Activated CD4-positive, alpha-beta T cell treated with anti-CD3 and anti-CD28 coated beads, Interleukin-2, amount 10 ng/mL, durations not matched to agents 24 days and 14 days (primary cell): ENCODE measurements at regions not wholly inside any gene's neighbourhood (a gene's known extent, or its start where the extent isn't known, plus 50 kb on each side); places are given as distances from the start of the nearest gene placed in this dataset.

Experiments
- DNase-seq: peaks from one replicate; pipeline ENCODE4 v3.0.0; 2022
- H3K27ac Mint-ChIP-seq: one replicate; pipeline ENCODE4 v1.8.0; 2022; ENCODE audit warnings: mild to moderate bottlenecking, mixed read lengths
- H3K27me3 Mint-ChIP-seq: one replicate; pipeline ENCODE4 v1.8.0; 2022; ENCODE audit warnings: mixed read lengths
- H3K36me3 Mint-ChIP-seq: one replicate; pipeline ENCODE4 v1.8.0; 2022; ENCODE audit warnings: low read depth, mild to moderate bottlenecking, mixed read lengths
- H3K4me1 Mint-ChIP-seq: one replicate; pipeline ENCODE4 v1.8.0; 2021; ENCODE audit warnings: mixed read lengths
- H3K4me3 Mint-ChIP-seq: one replicate; pipeline ENCODE4 v1.8.0; 2022; ENCODE audit warnings: mild to moderate bottlenecking, moderate library complexity, mixed read lengths
- H3K9me3 Mint-ChIP-seq: one replicate; pipeline ENCODE4 v1.8.0; 2021; ENCODE audit warnings: mixed read lengths
- intact Hi-C: fragments of 100-400 bp; cut with micrococcal nuclease; formaldehyde crosslinking; loops from one replicate; pipeline ENCODE4 v1.15.1; 2023

- intact Hi-C loops: no loop called here
- H3K27ac Mint-ChIP-seq: no peak overlapping the region
- H3K9me3 Mint-ChIP-seq: no peaks in the 10 kb centered on the region
- H3K4me3 Mint-ChIP-seq: no peak overlapping the region
- no peaks in the 10 kb centered on the region for H3K4me1 Mint-ChIP-seq
- DNase-seq: no peak
- H3K36me3 Mint-ChIP-seq: no peaks in the 10 kb centered on the region
- no peaks in the 10 kb centered on the region for H3K27me3 Mint-ChIP-seq
Measured at GRCh38 chr4:137083571-137084135, 448.6 kb downstream of the PCDH18 start.

- Mint-ChIP-seq H3K9me3 (no peaks in the 10 kb centered on the region), H3K4me3 (no peak overlapping the region), H3K4me1 (no peaks in the 10 kb centered on the region), H3K27ac (no peak overlapping the region), H3K36me3 (no peaks in the 10 kb centered on the region), H3K27me3 (no peaks in the 10 kb centered on the region)
- DNase-seq: no peak
- intact Hi-C loops: no loop called here
Measured at GRCh38 chr4:137082061-137082460, 450.2 kb downstream of the PCDH18 start.

- Mint-ChIP-seq H3K4me1 (no peaks in the 10 kb centered on the region), H3K27me3 (no peaks in the 10 kb centered on the region), H3K27ac (no peak overlapping the region), H3K36me3 (no peaks in the 10 kb centered on the region), H3K4me3 (no peak overlapping the region), H3K9me3 (no peaks in the 10 kb centered on the region)
- intact Hi-C loops: no loop called here
- no peak for DNase-seq
Measured at GRCh38 chr4:137076908-137077307, 455.4 kb downstream of the PCDH18 start.

DNA sequence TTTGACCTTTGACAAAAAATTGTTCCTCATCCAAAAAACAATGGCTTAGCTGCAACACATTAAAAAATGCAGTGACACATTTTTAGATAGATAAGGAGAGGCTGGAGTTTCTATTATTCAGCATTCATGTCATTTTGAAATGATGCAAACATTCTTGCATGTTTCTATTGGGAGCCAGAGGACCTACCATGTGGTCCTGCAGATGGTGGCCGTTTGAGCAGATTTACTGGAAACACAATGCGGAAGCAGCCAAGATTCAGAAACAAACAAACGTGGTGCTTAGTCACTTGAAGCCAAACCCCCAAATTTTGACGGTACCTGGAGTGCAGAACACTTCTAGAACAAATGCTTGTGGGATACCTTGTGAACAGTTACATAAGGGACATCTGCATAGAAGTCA is 456.7 kb downstream of the PCDH18 start:
- DNase-seq: no peak
- no peaks in the 10 kb centered on the region for H3K4me1 Mint-ChIP-seq
- no peak overlapping the region for H3K27ac Mint-ChIP-seq
- H3K9me3 Mint-ChIP-seq: no peaks in the 10 kb centered on the region
- intact Hi-C loops: no loop called here
- no peaks in the 10 kb centered on the region for H3K27me3 Mint-ChIP-seq
- H3K36me3 Mint-ChIP-seq: no peaks in the 10 kb centered on the region
- no peak overlapping the region for H3K4me3 Mint-ChIP-seq

- Mint-ChIP-seq H3K27me3 (no peaks in the 10 kb centered on the region), H3K4me1 (no peaks in the 10 kb centered on the region)
- intact Hi-C loops: no loop called here
Measured at GRCh38 chr4:137070614-137071013, 461.7 kb downstream of the PCDH18 start.

GRCh38 chr4:137069473-137069872 is 462.8 kb downstream of the PCDH18 start:
- Mint-ChIP-seq H3K36me3 (no peaks in the 10 kb centered on the region), H3K27ac (no peak overlapping the region)

More at GRCh38 chr4:137070614-137071013, 461.7 kb downstream of the PCDH18 start:
- H3K36me3 Mint-ChIP-seq: no peaks in the 10 kb centered on the region
- no peak for DNase-seq
- peaks cover 3% of the 10 kb centered on the region for H3K9me3 Mint-ChIP-seq
- no peak overlapping the region for H3K4me3 Mint-ChIP-seq
- H3K27ac Mint-ChIP-seq: no peak overlapping the region

DNA sequence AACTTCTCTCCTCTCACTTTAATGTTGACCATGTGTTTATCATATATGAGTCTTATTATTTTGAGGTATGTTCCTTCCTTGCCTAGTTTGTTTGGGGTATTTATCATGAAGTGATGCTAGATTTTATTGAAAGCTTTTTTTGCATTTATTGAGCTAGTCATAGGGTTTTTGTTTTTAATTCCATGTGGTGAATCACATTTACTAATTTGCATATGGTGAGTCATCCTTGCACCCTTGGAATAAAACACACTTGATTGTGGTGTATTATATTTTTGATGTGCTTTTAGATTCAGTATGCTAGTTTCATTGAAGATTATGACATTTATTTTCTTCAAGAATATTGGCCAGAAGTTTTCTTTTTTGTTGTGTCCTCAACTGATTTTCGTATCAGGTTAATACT is 464.6 kb downstream of the PCDH18 start:
- Mint-ChIP-seq H3K9me3 (peaks cover 3% of the 10 kb centered on the region), H3K4me1 (no peaks in the 10 kb centered on the region), H3K27me3 (no peaks in the 10 kb centered on the region), H3K4me3 (no peak overlapping the region), H3K36me3 (no peaks in the 10 kb centered on the region), H3K27ac (no peak overlapping the region)
- intact Hi-C loops: no loop called here
- no peak for DNase-seq

More at GRCh38 chr4:137069473-137069872, 462.8 kb downstream of the PCDH18 start:
- H3K27me3 Mint-ChIP-seq: no peaks in the 10 kb centered on the region
- H3K4me3 Mint-ChIP-seq: no peak overlapping the region
- no peaks in the 10 kb centered on the region for H3K4me1 Mint-ChIP-seq
- no peak for DNase-seq
- peaks cover 3% of the 10 kb centered on the region for H3K9me3 Mint-ChIP-seq
- intact Hi-C loops: no loop called here

DNA sequence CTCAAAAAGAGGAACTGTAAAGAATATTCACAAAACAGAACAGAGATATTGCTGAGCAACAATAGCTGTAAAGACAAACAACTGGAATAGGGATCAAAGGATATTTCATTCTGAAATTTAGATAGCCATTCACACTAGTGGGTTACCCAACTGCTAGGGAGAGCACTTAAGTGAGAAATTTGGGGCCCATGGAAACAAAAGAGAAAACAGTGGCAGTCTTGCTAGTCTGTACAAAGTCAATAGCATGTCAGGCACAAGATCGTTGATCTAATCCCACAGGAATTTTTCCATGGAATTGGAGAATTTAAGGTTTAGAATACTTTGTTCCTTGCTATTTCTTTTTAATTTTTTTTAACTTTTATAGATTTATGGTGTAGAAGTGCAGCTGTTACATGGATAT is 467.0 kb downstream of the PCDH18 start:
- no peaks in the 10 kb centered on the region for H3K4me1 Mint-ChIP-seq
- H3K4me3 Mint-ChIP-seq: no peak overlapping the region
- no peaks in the 10 kb centered on the region for H3K36me3 Mint-ChIP-seq
- intact Hi-C loops: no loop called here
- DNase-seq: no peak
- no peak overlapping the region for H3K27ac Mint-ChIP-seq
- peaks cover 3% of the 10 kb centered on the region for H3K9me3 Mint-ChIP-seq
- no peaks in the 10 kb centered on the region for H3K27me3 Mint-ChIP-seq

GRCh38 chr4:137063961-137064360 is 468.3 kb downstream of the PCDH18 start:
- Mint-ChIP-seq H3K27me3 (no peaks in the 10 kb centered on the region), H3K27ac (no peak overlapping the region), H3K36me3 (no peaks in the 10 kb centered on the region), H3K4me1 (no peaks in the 10 kb centered on the region), H3K9me3 (peaks cover 3% of the 10 kb centered on the region), H3K4me3 (no peak overlapping the region)
- no peak for DNase-seq
- intact Hi-C loops: no loop called here

- Mint-ChIP-seq H3K27ac (no peak overlapping the region), H3K4me1 (no peaks in the 10 kb centered on the region), H3K9me3 (no peaks in the 10 kb centered on the region), H3K27me3 (no peaks in the 10 kb centered on the region), H3K4me3 (no peak overlapping the region), H3K36me3 (no peaks in the 10 kb centered on the region)
- no peak for DNase-seq
- intact Hi-C loops: no loop called here
Measured at GRCh38 chr4:137043184-137043583, 489.1 kb downstream of the PCDH18 start.

DNA sequence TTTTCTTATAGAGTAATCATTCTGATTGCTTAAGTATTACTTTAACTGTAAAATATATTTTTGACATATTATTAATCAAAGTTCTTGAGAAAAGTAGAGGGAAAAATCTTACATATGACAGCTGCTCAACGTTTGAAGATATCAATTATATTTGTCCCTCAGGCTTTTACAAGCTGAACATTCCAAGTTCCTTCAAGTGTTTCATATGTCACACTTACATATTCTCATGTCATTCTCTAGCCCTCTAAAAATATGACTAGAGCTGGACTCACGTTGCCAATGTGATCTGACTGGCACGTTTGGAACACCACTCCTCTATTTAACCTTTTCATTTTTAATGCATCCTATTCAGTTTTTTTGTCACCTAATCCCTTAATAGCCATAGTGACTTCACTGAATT is 492.9 kb downstream of the PCDH18 start:
- no peak for DNase-seq
- intact Hi-C loops: no loop called here
- Mint-ChIP-seq H3K27me3 (no peaks in the 10 kb centered on the region), H3K36me3 (no peaks in the 10 kb centered on the region), H3K4me3 (no peak overlapping the region), H3K27ac (no peak overlapping the region), H3K9me3 (no peaks in the 10 kb centered on the region), H3K4me1 (no peaks in the 10 kb centered on the region)

DNA sequence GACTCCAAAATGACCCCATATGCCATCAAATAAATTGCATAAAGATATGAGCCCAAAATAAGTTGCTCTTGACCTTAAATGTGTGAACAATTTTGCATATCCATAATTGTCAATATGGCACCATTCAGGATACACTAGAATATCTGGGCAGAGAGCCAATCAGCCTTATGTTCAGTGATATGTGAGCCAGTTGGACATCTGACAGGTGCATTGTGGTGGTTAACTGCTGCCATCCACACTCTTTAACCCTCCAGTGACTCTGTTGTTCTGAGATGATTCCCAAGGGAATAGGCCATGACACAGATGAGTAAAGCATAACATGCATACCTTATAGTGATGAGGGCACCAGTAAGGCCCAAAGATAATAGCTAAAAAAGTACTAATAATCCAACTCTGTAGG is 500.1 kb downstream of the PCDH18 start:
- intact Hi-C loops: no loop called here
- Mint-ChIP-seq H3K27ac (no peak overlapping the region), H3K9me3 (no peaks in the 10 kb centered on the region), H3K36me3 (no peaks in the 10 kb centered on the region), H3K27me3 (no peaks in the 10 kb centered on the region), H3K4me3 (no peak overlapping the region), H3K4me1 (no peaks in the 10 kb centered on the region)
- DNase-seq: no peak

DNA sequence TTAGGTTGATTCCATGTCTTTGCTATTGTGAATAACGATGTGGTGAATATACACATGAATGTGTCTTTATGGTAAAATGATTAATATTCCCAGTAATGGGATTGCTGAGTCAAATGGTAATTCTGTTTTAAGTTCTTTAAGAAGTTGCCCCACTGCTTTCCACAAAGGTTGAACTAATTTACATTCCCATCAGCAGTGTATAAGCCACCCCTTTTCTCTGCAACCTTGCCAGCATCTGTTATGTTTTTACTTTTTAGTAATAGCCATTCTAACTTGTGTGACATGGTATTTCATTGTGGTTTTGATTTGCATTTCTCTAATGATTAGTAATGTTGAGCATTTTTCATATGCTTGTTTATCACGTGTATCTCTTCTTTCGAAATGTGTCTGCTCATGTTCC is 503.3 kb downstream of the PCDH18 start:
- no peak overlapping the region for H3K4me3 Mint-ChIP-seq
- no peak for DNase-seq
- H3K4me1 Mint-ChIP-seq: no peaks in the 10 kb centered on the region
- no peaks in the 10 kb centered on the region for H3K36me3 Mint-ChIP-seq
- intact Hi-C loops: no loop called here
- H3K27me3 Mint-ChIP-seq: no peaks in the 10 kb centered on the region
- H3K27ac Mint-ChIP-seq: no peak overlapping the region
- H3K9me3 Mint-ChIP-seq: no peaks in the 10 kb centered on the region

GRCh38 chr4:137025484-137026059 is 506.7 kb downstream of the PCDH18 start:
- no peaks in the 10 kb centered on the region for H3K36me3 Mint-ChIP-seq
- H3K27me3 Mint-ChIP-seq: no peaks in the 10 kb centered on the region
- no peak overlapping the region for H3K27ac Mint-ChIP-seq
- no peak overlapping the region for H3K4me3 Mint-ChIP-seq
- intact Hi-C loops: no loop called here
- DNase-seq: no peak
- H3K4me1 Mint-ChIP-seq: no peaks in the 10 kb centered on the region
- no peaks in the 10 kb centered on the region for H3K9me3 Mint-ChIP-seq
